ENCODE measurements at regions not wholly inside any gene's neighbourhood (a gene's known extent, or its start where the extent isn't known, plus 50 kb on each side); places are given as distances from the start of the nearest gene placed in this dataset.

DNA sequence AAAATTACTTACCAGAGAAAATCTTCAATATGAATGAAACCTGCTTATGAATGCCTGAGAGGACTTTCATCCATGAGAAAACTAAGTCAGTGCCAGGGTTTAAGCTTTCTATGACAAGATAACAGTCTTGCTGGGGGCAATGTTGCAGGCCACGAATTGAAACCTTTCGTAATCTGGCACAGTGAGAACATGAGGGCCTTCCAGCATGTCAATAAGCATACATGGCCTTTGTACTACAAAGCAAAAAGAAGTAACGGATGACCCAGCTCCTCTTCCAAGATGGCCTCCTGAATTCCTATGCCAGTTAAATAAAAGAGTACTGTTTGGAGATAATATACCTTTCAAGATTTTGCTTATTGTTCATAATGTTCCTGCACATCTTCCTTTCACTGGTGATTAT lies 270.6 kb upstream of the PHF14 start:
- Histone ChIP-seq H3K9ac (ENCODE audit: low read depth in 1 of 3, low read length in 3 of 3) (no peak overlapping the region), H3K36me3 (ENCODE audit: control insufficient read depth in 3 of 3, insufficient read depth in 3 of 3, low read length in 3 of 3) (no peaks in the 10 kb centered on the region), H3K27me3 (ENCODE audit: control insufficient read depth in 3 of 3, insufficient read depth in 3 of 3, low read length in 3 of 3) (no peaks in the 10 kb centered on the region), H3K4me1 (ENCODE audit: control insufficient read depth in 3 of 3, insufficient read depth in 3 of 3, low read length in 3 of 3) (no peaks in the 10 kb centered on the region), H3K4me3 (ENCODE audit: low read length in 3 of 3) (no peak overlapping the region), H3K27ac (ENCODE audit: low read depth, low read length) (no peak overlapping the region), H3K9me3 (ENCODE audit: control insufficient read depth in 3 of 3, low read length in 3 of 3) (no peaks in the 10 kb centered on the region)

DNA sequence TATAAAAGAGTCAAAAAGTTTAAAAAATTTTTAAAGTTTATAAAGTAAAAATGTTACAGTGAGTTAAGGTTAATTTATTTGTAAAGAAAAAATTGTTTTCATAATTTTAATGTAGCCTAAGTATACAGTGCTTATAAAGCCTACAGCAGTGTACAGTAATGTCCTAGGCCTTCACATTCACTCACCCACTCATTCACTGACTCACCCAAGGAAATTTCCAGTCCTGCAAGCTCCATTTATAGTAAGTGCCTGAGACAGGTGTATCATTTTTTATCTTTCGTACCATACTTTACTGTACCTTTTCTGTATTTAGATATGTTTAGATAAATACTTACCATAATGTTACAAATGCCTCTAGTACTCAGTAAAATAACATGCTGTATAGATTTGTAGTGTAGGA lies 269.7 kb upstream of the PHF14 start:
- H3K9me3 ChIP-seq (ENCODE audit: control insufficient read depth in 3 of 3, low read length in 3 of 3): no peaks in the 10 kb centered on the region
- H3K9ac ChIP-seq (ENCODE audit: low read depth in 1 of 3, low read length in 3 of 3): no peak overlapping the region
- no peak overlapping the region for H3K4me3 ChIP-seq (ENCODE audit: low read length in 3 of 3)
- no peaks in the 10 kb centered on the region for H3K36me3 ChIP-seq (ENCODE audit: control insufficient read depth in 3 of 3, insufficient read depth in 3 of 3, low read length in 3 of 3)
- H3K27ac ChIP-seq (ENCODE audit: low read depth, low read length): no peak overlapping the region
- H3K27me3 ChIP-seq (ENCODE audit: control insufficient read depth in 3 of 3, insufficient read depth in 3 of 3, low read length in 3 of 3): no peaks in the 10 kb centered on the region
- H3K4me1 ChIP-seq (ENCODE audit: control insufficient read depth in 3 of 3, insufficient read depth in 3 of 3, low read length in 3 of 3): no peaks in the 10 kb centered on the region

DNA sequence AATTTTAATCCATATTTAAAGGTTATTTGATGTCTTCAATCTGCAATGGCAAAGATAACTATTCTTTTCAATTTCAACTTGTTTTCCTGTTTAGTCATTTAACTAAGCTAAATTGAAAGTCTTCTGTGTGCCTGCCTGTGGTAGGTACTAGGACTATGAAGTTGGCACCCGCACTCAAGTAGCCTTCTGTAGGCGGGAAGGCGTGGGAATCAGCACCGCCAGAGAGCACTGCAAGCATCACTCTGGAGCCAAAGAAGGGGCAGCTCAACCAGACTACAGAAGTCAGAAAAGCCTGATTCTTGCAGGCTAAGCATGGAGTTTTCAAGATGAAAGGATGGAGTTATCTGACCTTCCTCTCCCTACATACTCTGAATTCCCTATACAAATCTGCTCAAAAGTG lies 269.0 kb upstream of the PHF14 start:
- no peaks in the 10 kb centered on the region for H3K9me3 ChIP-seq (ENCODE audit: control insufficient read depth in 3 of 3, low read length in 3 of 3)
- H3K4me3 ChIP-seq (ENCODE audit: low read length in 3 of 3): no peak overlapping the region
- H3K36me3 ChIP-seq (ENCODE audit: control insufficient read depth in 3 of 3, insufficient read depth in 3 of 3, low read length in 3 of 3): no peaks in the 10 kb centered on the region
- H3K4me1 ChIP-seq (ENCODE audit: control insufficient read depth in 3 of 3, insufficient read depth in 3 of 3, low read length in 3 of 3): no peaks in the 10 kb centered on the region
- no peak overlapping the region for H3K27ac ChIP-seq (ENCODE audit: low read depth, low read length)
- H3K9ac ChIP-seq (ENCODE audit: low read depth in 1 of 3, low read length in 3 of 3): no peak overlapping the region
- no peaks in the 10 kb centered on the region for H3K27me3 ChIP-seq (ENCODE audit: control insufficient read depth in 3 of 3, insufficient read depth in 3 of 3, low read length in 3 of 3)

- H3K27ac ChIP-seq (ENCODE audit: low read depth, low read length): no peak overlapping the region
- no peak overlapping the region for H3K9ac ChIP-seq (ENCODE audit: low read depth in 1 of 3, low read length in 3 of 3)
- no peaks in the 10 kb centered on the region for H3K9me3 ChIP-seq (ENCODE audit: control insufficient read depth in 3 of 3, low read length in 3 of 3)
- H3K27me3 ChIP-seq (ENCODE audit: control insufficient read depth in 3 of 3, insufficient read depth in 3 of 3, low read length in 3 of 3): no peaks in the 10 kb centered on the region
- H3K36me3 ChIP-seq (ENCODE audit: control insufficient read depth in 3 of 3, insufficient read depth in 3 of 3, low read length in 3 of 3): no peaks in the 10 kb centered on the region
- no peaks in the 10 kb centered on the region for H3K4me1 ChIP-seq (ENCODE audit: control insufficient read depth in 3 of 3, insufficient read depth in 3 of 3, low read length in 3 of 3)
- no peak overlapping the region for H3K4me3 ChIP-seq (ENCODE audit: low read length in 3 of 3)
Observed at GRCh38 chr7:10706875-10707493, 266.7 kb upstream of the PHF14 start.

DNA sequence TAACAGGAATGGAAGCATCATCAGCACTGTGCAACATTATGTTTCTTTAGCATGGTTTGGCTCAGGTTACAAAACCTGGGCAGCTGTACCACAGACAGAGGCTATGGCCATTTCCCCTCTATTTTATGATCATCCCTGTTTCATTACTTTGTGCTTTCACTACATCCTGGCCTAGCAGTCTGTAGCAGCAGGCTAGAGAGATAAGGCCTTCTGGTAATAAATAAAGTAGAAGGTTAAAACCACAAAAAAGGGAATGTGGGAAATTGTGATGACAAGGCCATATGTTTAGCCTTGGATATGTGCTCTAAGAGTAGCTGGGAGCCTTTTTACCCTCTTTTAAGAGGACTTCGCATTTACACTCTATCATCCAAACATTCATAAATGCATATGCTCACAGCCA lies 266.2 kb upstream of the PHF14 start:
- Histone ChIP-seq H3K9me3 (ENCODE audit: control insufficient read depth in 3 of 3, low read length in 3 of 3) (no peaks in the 10 kb centered on the region), H3K36me3 (ENCODE audit: control insufficient read depth in 3 of 3, insufficient read depth in 3 of 3, low read length in 3 of 3) (no peaks in the 10 kb centered on the region), H3K4me3 (ENCODE audit: low read length in 3 of 3) (no peak overlapping the region), H3K9ac (ENCODE audit: low read depth in 1 of 3, low read length in 3 of 3) (no peak overlapping the region), H3K27ac (ENCODE audit: low read depth, low read length) (no peak overlapping the region), H3K27me3 (ENCODE audit: control insufficient read depth in 3 of 3, insufficient read depth in 3 of 3, low read length in 3 of 3) (no peaks in the 10 kb centered on the region), H3K4me1 (ENCODE audit: control insufficient read depth in 3 of 3, insufficient read depth in 3 of 3, low read length in 3 of 3) (no peaks in the 10 kb centered on the region)

- H3K4me1 ChIP-seq (ENCODE audit: control insufficient read depth in 3 of 3, insufficient read depth in 3 of 3, low read length in 3 of 3): no peaks in the 10 kb centered on the region
- H3K27me3 ChIP-seq (ENCODE audit: control insufficient read depth in 3 of 3, insufficient read depth in 3 of 3, low read length in 3 of 3): no peaks in the 10 kb centered on the region
- H3K27ac ChIP-seq (ENCODE audit: low read depth, low read length): no peak overlapping the region
- no peaks in the 10 kb centered on the region for H3K9me3 ChIP-seq (ENCODE audit: control insufficient read depth in 3 of 3, low read length in 3 of 3)
- H3K9ac ChIP-seq (ENCODE audit: low read depth in 1 of 3, low read length in 3 of 3): no peak overlapping the region
- H3K4me3 ChIP-seq (ENCODE audit: low read length in 3 of 3): no peak overlapping the region
- H3K36me3 ChIP-seq (ENCODE audit: control insufficient read depth in 3 of 3, insufficient read depth in 3 of 3, low read length in 3 of 3): no peaks in the 10 kb centered on the region
Observed at GRCh38 chr7:10708447-10708846, 265.2 kb upstream of the PHF14 start.

- no peak overlapping the region for H3K4me3 ChIP-seq (ENCODE audit: low read length in 3 of 3)
- no peaks in the 10 kb centered on the region for H3K4me1 ChIP-seq (ENCODE audit: control insufficient read depth in 3 of 3, insufficient read depth in 3 of 3, low read length in 3 of 3)
- no peak overlapping the region for H3K9ac ChIP-seq (ENCODE audit: low read depth in 1 of 3, low read length in 3 of 3)
- no peaks in the 10 kb centered on the region for H3K27me3 ChIP-seq (ENCODE audit: control insufficient read depth in 3 of 3, insufficient read depth in 3 of 3, low read length in 3 of 3)
- H3K27ac ChIP-seq (ENCODE audit: low read depth, low read length): no peak overlapping the region
- H3K9me3 ChIP-seq (ENCODE audit: control insufficient read depth in 3 of 3, low read length in 3 of 3): no peaks in the 10 kb centered on the region
- no peaks in the 10 kb centered on the region for H3K36me3 ChIP-seq (ENCODE audit: control insufficient read depth in 3 of 3, insufficient read depth in 3 of 3, low read length in 3 of 3)
Observed at GRCh38 chr7:10718768-10719167, 254.9 kb upstream of the PHF14 start.

DNA sequence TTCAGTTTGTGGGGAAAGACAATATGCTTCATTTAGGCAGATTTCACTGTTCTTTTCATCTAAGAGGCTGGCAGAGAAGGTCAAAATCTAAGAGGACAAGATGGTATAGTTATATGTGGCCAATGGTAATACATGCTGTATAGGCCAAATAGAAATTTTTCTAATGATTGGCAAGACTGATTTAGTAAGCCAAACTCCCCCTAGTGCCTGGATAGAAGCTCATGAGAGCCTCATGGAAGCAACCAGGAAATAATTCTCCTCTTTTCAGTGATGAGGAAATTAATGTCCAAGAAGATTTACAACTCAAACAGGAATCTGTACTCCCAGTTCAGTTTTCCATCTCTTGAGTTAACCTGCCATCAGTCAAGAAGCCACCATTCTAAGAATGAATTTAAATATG lies 253.6 kb upstream of the PHF14 start:
- Histone ChIP-seq H3K9ac (ENCODE audit: low read depth in 1 of 3, low read length in 3 of 3) (no peak overlapping the region), H3K27me3 (ENCODE audit: control insufficient read depth in 3 of 3, insufficient read depth in 3 of 3, low read length in 3 of 3) (no peaks in the 10 kb centered on the region), H3K9me3 (ENCODE audit: control insufficient read depth in 3 of 3, low read length in 3 of 3) (no peaks in the 10 kb centered on the region), H3K36me3 (ENCODE audit: control insufficient read depth in 3 of 3, insufficient read depth in 3 of 3, low read length in 3 of 3) (no peaks in the 10 kb centered on the region), H3K27ac (ENCODE audit: low read depth, low read length) (no peak overlapping the region), H3K4me1 (ENCODE audit: control insufficient read depth in 3 of 3, insufficient read depth in 3 of 3, low read length in 3 of 3) (no peaks in the 10 kb centered on the region), H3K4me3 (ENCODE audit: low read length in 3 of 3) (no peak overlapping the region)

- no peaks in the 10 kb centered on the region for H3K4me1 ChIP-seq (ENCODE audit: control insufficient read depth in 3 of 3, insufficient read depth in 3 of 3, low read length in 3 of 3)
- no peaks in the 10 kb centered on the region for H3K27me3 ChIP-seq (ENCODE audit: control insufficient read depth in 3 of 3, insufficient read depth in 3 of 3, low read length in 3 of 3)
- H3K27ac ChIP-seq (ENCODE audit: low read depth, low read length): no peak overlapping the region
- H3K36me3 ChIP-seq (ENCODE audit: control insufficient read depth in 3 of 3, insufficient read depth in 3 of 3, low read length in 3 of 3): no peaks in the 10 kb centered on the region
- H3K4me3 ChIP-seq (ENCODE audit: low read length in 3 of 3): no peak overlapping the region
- H3K9ac ChIP-seq (ENCODE audit: low read depth in 1 of 3, low read length in 3 of 3): no peak overlapping the region
- no peaks in the 10 kb centered on the region for H3K9me3 ChIP-seq (ENCODE audit: control insufficient read depth in 3 of 3, low read length in 3 of 3)
Observed at GRCh38 chr7:10721289-10721688, 252.4 kb upstream of the PHF14 start.

GRCh38 chr7:10723832-10724231 lies 249.8 kb upstream of the PHF14 start:
- Histone ChIP-seq H3K4me1 (ENCODE audit: control insufficient read depth in 3 of 3, insufficient read depth in 3 of 3, low read length in 3 of 3) (no peaks in the 10 kb centered on the region), H3K9ac (ENCODE audit: low read depth in 1 of 3, low read length in 3 of 3) (no peak overlapping the region), H3K9me3 (ENCODE audit: control insufficient read depth in 3 of 3, low read length in 3 of 3) (no peaks in the 10 kb centered on the region), H3K36me3 (ENCODE audit: control insufficient read depth in 3 of 3, insufficient read depth in 3 of 3, low read length in 3 of 3) (no peaks in the 10 kb centered on the region), H3K4me3 (ENCODE audit: low read length in 3 of 3) (no peak overlapping the region), H3K27me3 (ENCODE audit: control insufficient read depth in 3 of 3, insufficient read depth in 3 of 3, low read length in 3 of 3) (no peaks in the 10 kb centered on the region), H3K27ac (ENCODE audit: low read depth, low read length) (no peak overlapping the region)

- no peaks in the 10 kb centered on the region for H3K36me3 ChIP-seq (ENCODE audit: control insufficient read depth in 3 of 3, insufficient read depth in 3 of 3, low read length in 3 of 3)
- no peaks in the 10 kb centered on the region for H3K27me3 ChIP-seq (ENCODE audit: control insufficient read depth in 3 of 3, insufficient read depth in 3 of 3, low read length in 3 of 3)
- no peak overlapping the region for H3K9ac ChIP-seq (ENCODE audit: low read depth in 1 of 3, low read length in 3 of 3)
- H3K4me3 ChIP-seq (ENCODE audit: low read length in 3 of 3): no peak overlapping the region
- no peak overlapping the region for H3K27ac ChIP-seq (ENCODE audit: low read depth, low read length)
- H3K4me1 ChIP-seq (ENCODE audit: control insufficient read depth in 3 of 3, insufficient read depth in 3 of 3, low read length in 3 of 3): no peaks in the 10 kb centered on the region
- no peaks in the 10 kb centered on the region for H3K9me3 ChIP-seq (ENCODE audit: control insufficient read depth in 3 of 3, low read length in 3 of 3)
Observed at GRCh38 chr7:10724449-10724848, 249.2 kb upstream of the PHF14 start.

Data from skeletal muscle tissue (tissue), 3 donors.